Breast epithelium (tissue), 4 donors: ENCODE measurements at regions not wholly inside any gene's neighbourhood (a gene's known extent, or its start where the extent isn't known, plus 50 kb on each side); places are given as distances from the start of the nearest gene placed in this dataset.

Experiments
- DNase-seq, 2 donors: peaks; one replicate each; pipeline ENCODE4 v3.0.0-alpha.2; 2019; ENCODE audit warnings: low spot score in 2 of 2
- H3K27ac ChIP-seq, 2 donors: fragments of 200-600 bp; sonication (generic) in 1 of 2; one replicate each; pipeline ENCODE4 v1.5.1; 2016 to 2019; ENCODE audit warnings: mild to moderate bottlenecking in 1 of 2
- H3K27me3 ChIP-seq, 2 donors: fragments of 200-600 bp; sonication (generic) in 1 of 2; one replicate each; pipeline versions ENCODE4 v1.5.1 to v1.6.0; 2017 to 2019; ENCODE audit warnings: control low read depth in 1 of 2, mild to moderate bottlenecking in 1 of 2
- H3K36me3 ChIP-seq: fragments of 200-600 bp; one replicate; pipeline ENCODE4 v1.5.1; 2019
- H3K4me1 ChIP-seq, 2 donors: fragments of 200-600 bp; sonication (generic); one replicate each; pipeline ENCODE4 v1.5.1; 2016 to 2019; ENCODE audit warnings: control low read depth in 1 of 2
- H3K4me3 ChIP-seq, 3 donors: fragments of 200-600 bp; sonication (generic); 1 replicate in 2 of 3; 2 replicates in 1 of 3; pipeline ENCODE4 v1.5.1; 2016 to 2019; ENCODE audit warnings: mild to moderate bottlenecking in 3 of 3, moderate library complexity in 2 of 3
- H3K9me3 ChIP-seq, 2 donors: fragments of 200-600 bp; sonication (generic) in 1 of 2; one replicate each; pipeline ENCODE4 v1.5.1; 2016 to 2019; ENCODE audit warnings: control low read depth in 1 of 2
- POLR2A ChIP-seq: fragments of 450-650 bp; IDR thresholded peaks from one replicate; pipeline ENCODE4 v1.6.1; 2016; ENCODE audit warnings: antibody characterized with exemption, mild to moderate bottlenecking, moderate library complexity
- POLR2AphosphoS5 ChIP-seq, 3 donors: sonication (generic); formaldehyde crosslinking; IDR thresholded peaks; one replicate each; pipeline ENCODE4 v1.6.1; 2017; ENCODE audit warnings: antibody characterized with exemption in 3 of 3
- intact Hi-C: fragments of 100-400 bp; cut with DNase I; formaldehyde crosslinking; loops from one replicate; pipeline ENCODE4 v1.15.1; 2023; ENCODE audit warnings: low total_unique reads
- TF ChIP-seq, protein P1 (sequence below), 3 donors: fragments of 450-650 bp; IDR thresholded peaks; one replicate each; pipeline ENCODE4 v1.5.1; 2016 to 2017; ENCODE audit warnings: antibody characterized with exemption in 3 of 3, mild to moderate bottlenecking in 3 of 3, moderate library complexity in 3 of 3

DNA sequence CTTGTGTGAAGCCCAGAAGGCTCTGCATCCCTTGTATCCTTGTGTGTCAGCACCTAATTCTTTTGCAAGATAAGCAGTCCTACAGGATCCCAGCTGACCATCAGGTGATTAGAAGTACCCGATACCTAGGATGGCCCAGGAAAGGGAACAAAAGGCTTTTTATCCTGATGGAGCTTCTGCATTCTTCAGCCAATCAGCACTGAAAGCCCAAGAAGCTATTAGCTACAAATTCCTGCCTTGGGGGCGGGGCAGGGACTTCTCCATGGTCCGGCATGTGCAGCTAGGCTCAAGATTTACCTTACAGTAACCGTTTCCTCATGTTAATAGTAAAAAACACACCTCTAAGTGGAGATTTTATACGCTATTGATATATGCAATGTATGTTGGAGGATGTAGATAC lies 264.6 kb upstream of the THUMPD2 start:
- Histone ChIP-seq H3K4me1 (no peaks in the 10 kb centered on the region), H3K9me3 (no peaks in the 10 kb centered on the region), H3K27me3 (no peaks in the 10 kb centered on the region), H3K36me3 (no peaks in the 10 kb centered on the region), H3K4me3 (no peak overlapping the region), H3K27ac (no peak overlapping the region)
- intact Hi-C loops: no loop called here
- TF ChIP-seq, protein P1, sequence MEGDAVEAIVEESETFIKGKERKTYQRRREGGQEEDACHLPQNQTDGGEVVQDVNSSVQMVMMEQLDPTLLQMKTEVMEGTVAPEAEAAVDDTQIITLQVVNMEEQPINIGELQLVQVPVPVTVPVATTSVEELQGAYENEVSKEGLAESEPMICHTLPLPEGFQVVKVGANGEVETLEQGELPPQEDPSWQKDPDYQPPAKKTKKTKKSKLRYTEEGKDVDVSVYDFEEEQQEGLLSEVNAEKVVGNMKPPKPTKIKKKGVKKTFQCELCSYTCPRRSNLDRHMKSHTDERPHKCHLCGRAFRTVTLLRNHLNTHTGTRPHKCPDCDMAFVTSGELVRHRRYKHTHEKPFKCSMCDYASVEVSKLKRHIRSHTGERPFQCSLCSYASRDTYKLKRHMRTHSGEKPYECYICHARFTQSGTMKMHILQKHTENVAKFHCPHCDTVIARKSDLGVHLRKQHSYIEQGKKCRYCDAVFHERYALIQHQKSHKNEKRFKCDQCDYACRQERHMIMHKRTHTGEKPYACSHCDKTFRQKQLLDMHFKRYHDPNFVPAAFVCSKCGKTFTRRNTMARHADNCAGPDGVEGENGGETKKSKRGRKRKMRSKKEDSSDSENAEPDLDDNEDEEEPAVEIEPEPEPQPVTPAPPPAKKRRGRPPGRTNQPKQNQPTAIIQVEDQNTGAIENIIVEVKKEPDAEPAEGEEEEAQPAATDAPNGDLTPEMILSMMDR (IDR thresholded peaks at IDR 0.05): no peak
- TF ChIP-seq POLR2AphosphoS5 (IDR thresholded peaks at IDR 0.05) (no peak), POLR2A (no peak)
- no peak for DNase-seq

DNA sequence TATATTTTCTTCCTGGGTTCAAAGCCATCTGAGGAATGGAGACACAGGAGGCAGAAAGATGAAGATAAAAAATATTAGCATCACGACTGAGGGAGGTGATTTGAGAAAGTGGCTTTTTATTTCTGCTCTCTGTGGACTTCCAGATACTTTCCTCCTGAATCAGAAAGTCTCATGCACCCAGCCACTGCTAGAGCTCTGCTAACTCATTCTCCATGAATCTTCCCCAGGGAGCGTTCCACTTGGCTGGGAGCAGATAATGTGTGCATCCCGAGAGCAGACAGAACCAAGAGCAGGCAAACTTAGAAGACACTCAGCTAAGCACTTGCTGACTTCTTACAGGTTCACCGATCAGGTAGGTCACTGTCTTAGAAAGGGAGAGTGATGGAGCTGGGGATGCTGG lies 264.1 kb upstream of the THUMPD2 start:
- no peaks in the 10 kb centered on the region for H3K9me3 ChIP-seq
- H3K4me1 ChIP-seq: no peaks in the 10 kb centered on the region
- DNase-seq: no peak
- no peak overlapping the region for H3K4me3 ChIP-seq
- H3K36me3 ChIP-seq: no peaks in the 10 kb centered on the region
- intact Hi-C loops: no loop called here
- TF ChIP-seq POLR2AphosphoS5 (IDR thresholded peaks at IDR 0.05): no peak
- no peak overlapping the region for H3K27ac ChIP-seq
- H3K27me3 ChIP-seq: no peaks in the 10 kb centered on the region

DNA sequence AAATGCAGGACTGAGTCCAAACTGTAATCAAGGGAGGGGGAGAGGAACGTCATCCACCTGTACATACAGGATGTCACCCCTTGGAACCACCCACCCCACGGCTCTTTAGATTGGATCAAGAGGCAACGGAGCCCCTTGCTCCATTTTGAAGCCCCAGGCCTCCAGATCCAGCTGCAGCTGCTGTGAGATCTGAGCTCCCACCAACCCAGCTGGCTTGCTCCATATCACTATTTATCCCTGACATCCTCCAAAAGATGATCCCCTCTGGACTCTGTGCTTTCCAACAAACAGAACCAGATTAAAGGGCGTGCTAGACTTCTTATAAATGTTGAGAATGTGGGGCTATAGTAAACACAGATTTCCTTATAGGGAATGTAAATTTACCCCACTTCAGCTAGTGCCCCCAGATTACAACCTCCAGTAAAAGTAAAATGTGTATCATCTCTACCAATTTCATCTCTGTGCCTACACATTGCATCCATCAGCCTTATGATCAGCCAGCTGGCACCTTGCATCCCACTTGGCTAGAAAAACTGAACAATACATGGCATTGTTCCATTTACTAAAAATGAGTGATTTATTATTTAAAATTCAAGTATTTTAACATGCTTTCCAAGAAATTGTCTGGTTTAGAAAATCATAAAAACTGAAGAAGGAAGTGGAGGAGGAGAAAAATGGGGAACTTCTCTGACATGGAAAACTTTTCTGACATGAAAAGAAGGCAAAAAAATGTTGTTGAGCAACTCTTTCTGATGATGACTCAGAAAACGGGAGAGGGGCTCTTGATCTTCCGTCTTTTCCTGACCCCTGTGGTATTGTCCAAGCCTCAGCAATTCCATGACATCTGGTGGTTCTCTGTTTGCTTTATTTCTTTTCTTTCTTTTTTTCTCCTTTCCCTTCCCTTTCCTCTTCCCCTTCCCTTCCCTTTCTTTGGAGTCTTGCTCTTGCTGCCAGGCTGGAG lies 262.6 kb upstream of the THUMPD2 start:
- Histone ChIP-seq H3K4me1 (no peaks in the 10 kb centered on the region), H3K27me3 (no peaks in the 10 kb centered on the region), H3K9me3 (no peaks in the 10 kb centered on the region), H3K36me3 (no peaks in the 10 kb centered on the region), H3K4me3 (no peak overlapping the region), H3K27ac (no peak overlapping the region)
- intact Hi-C loops: no loop called here
- TF ChIP-seq POLR2AphosphoS5 (IDR thresholded peaks at IDR 0.05) (no peak), POLR2A (no peak)
- TF ChIP-seq, protein P1 (IDR thresholded peaks at IDR 0.05): no peak
- DNase-seq: no peak

DNA sequence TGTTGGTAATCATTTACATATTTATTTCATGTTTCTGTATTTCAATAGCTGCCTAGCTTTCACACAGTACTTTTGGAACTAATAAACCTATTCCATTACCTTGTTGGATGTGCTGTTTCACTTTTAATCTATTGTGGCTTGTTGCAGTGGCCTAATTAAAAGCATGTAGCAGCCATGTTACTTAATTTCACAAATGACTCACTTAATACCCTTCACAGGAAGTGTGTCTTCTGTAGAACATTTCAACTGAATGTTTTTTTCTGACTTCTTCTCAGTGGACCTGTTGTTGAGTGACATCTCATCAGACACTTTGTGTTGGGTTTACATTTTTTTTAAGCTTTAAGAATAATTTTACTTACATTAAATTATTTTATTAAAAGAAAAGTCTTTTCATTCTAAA lies 260.5 kb upstream of the THUMPD2 start:
- peaks cover 0 to under 1% of the 10 kb centered on the region in 2 donors for H3K9me3 ChIP-seq
- DNase-seq: no peak
- no peaks in the 10 kb centered on the region for H3K36me3 ChIP-seq
- H3K27ac ChIP-seq: no peak overlapping the region
- intact Hi-C loops: no loop called here
- H3K27me3 ChIP-seq: no peaks in the 10 kb centered on the region
- no peak overlapping the region for H3K4me3 ChIP-seq
- no peak for TF ChIP-seq POLR2A
- TF ChIP-seq POLR2AphosphoS5 (IDR thresholded peaks at IDR 0.05): no peak
- TF ChIP-seq, protein P1 (IDR thresholded peaks at IDR 0.05): no peak
- no peaks in the 10 kb centered on the region for H3K4me1 ChIP-seq

DNA sequence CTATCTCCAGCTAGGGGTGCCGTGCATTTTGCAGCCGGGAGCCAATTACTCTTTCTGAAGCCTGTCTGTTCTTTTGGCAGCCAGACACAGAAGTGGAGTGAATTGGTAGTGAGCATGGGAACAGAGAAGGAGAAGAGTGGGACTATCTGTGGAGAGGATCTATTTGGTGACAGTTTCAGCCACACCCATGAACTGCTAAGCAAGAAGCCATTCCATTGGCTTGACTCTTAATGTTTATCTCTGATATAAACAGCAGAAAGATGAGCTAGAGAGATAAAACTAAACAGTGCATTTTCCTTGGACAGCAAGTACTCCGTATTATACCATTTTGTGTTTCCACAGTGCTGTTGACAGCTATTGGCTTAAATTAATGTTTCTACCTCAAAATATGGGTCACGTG lies 259.6 kb upstream of the THUMPD2 start:
- DNase-seq: no peak
- H3K4me3 ChIP-seq: no peak overlapping the region
- intact Hi-C loops: no loop called here
- no peaks in the 10 kb centered on the region for H3K4me1 ChIP-seq
- peaks cover 0 to 6% of the 10 kb centered on the region in 2 donors for H3K9me3 ChIP-seq
- TF ChIP-seq POLR2A (no peak), POLR2AphosphoS5 (IDR thresholded peaks at IDR 0.05) (no peak)
- TF ChIP-seq, protein P1 (IDR thresholded peaks at IDR 0.05): no peak
- no peaks in the 10 kb centered on the region for H3K36me3 ChIP-seq
- H3K27ac ChIP-seq: no peak overlapping the region
- H3K27me3 ChIP-seq: no peaks in the 10 kb centered on the region
